ENCODE measurements at regions not wholly inside any gene's neighbourhood (a gene's known extent, or its start where the extent isn't known, plus 50 kb on each side); places are given as distances from the start of the nearest gene placed in this dataset.

DNA sequence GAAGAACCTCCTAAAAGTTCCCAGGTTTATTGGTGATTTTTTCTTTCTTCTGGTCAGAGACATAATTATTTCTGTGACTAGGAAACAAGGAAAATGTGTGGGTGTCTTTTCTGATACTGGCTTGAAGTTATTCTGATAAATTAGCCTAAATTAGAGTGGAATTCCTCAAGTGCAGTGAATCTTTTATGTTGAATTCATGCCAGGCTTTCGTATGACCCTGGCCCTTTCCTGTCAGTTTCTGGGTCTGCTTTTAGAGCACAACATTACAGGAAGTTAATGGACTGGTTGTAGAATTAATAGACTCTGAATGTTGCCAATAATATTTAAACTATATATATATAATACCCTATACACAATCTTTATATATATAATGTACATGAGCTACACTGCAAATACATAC lies 230.6 kb upstream of the KIAA1217 start:
- TF ChIP-seq, protein P1, sequence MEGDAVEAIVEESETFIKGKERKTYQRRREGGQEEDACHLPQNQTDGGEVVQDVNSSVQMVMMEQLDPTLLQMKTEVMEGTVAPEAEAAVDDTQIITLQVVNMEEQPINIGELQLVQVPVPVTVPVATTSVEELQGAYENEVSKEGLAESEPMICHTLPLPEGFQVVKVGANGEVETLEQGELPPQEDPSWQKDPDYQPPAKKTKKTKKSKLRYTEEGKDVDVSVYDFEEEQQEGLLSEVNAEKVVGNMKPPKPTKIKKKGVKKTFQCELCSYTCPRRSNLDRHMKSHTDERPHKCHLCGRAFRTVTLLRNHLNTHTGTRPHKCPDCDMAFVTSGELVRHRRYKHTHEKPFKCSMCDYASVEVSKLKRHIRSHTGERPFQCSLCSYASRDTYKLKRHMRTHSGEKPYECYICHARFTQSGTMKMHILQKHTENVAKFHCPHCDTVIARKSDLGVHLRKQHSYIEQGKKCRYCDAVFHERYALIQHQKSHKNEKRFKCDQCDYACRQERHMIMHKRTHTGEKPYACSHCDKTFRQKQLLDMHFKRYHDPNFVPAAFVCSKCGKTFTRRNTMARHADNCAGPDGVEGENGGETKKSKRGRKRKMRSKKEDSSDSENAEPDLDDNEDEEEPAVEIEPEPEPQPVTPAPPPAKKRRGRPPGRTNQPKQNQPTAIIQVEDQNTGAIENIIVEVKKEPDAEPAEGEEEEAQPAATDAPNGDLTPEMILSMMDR (IDR thresholded peaks at IDR 0.05): no peak
- TF ChIP-seq POLR2A (IDR thresholded peaks at IDR 0.05): no peak

Measured in Peyer's patch (tissue), 4 donors.